PFSK-1 (cell line): ENCODE measurements at regions not wholly inside any gene's neighbourhood (a gene's known extent, or its start where the extent isn't known, plus 50 kb on each side); places are given as distances from the start of the nearest gene placed in this dataset.

Experiments used
- FOXP2 ChIP-seq: optimal IDR thresholded peaks from 2 replicates; pipeline ENCODE3; 2011; ENCODE audit warnings: borderline replicate concordance, control low read depth, inconsistent platforms; ENCODE audit not compliant: insufficient read depth; ENCODE audit errors: extremely low read length, extremely low read depth
- POLR2AphosphoS5 ChIP-seq: IDR thresholded peaks from 2 replicates; pipeline ENCODE4 v1.6.1; 2012; ENCODE audit warnings: low read depth, mild to moderate bottlenecking, control low read depth, low read length, moderate library complexity
- REST ChIP-seq, 2 experiments: IDR thresholded peaks; 2 replicates each; pipeline versions ENCODE4 v1.6.1 to v1.8.0; 2011 to 2012; ENCODE audit warnings: low read depth in 2 of 2, low read length in 2 of 2, control low read depth in 1 of 2, inconsistent platforms in 1 of 2, mild to moderate bottlenecking in 1 of 2, moderate library complexity in 1 of 2; ENCODE audit not compliant: insufficient read depth in 1 of 2
- SIN3A ChIP-seq: IDR thresholded peaks from 2 replicates; pipeline ENCODE4 v1.6.1; 2012; ENCODE audit warnings: mild to moderate bottlenecking, low read length, moderate library complexity, borderline replicate concordance; ENCODE audit not compliant: insufficient read depth
- TAF1 ChIP-seq: IDR thresholded peaks from 2 replicates; pipeline ENCODE4 v1.6.1; 2012; ENCODE audit warnings: low read length, control low read depth, borderline replicate concordance; ENCODE audit not compliant: insufficient read depth

- TF ChIP-seq TAF1 = no peak
- TF ChIP-seq SIN3A = no peak
- no peak for TF ChIP-seq POLR2AphosphoS5
- no peak for TF ChIP-seq FOXP2
- no peak for TF ChIP-seq REST (IDR thresholded peaks at IDR 0.05; ENCODE audit: insufficient read depth in 1 of 2, low read depth in 2 of 2, low read length in 2 of 2)
Observed at GRCh38 chr22:49382451-49382735, 445.3 kb downstream of the BRD1 start.

- TF ChIP-seq POLR2AphosphoS5 (no peak), FOXP2 (no peak), REST (IDR thresholded peaks at IDR 0.05; ENCODE audit: insufficient read depth in 1 of 2, low read depth in 2 of 2, low read length in 2 of 2) (no peak), TAF1 (no peak), SIN3A (no peak)
Observed at GRCh38 chr22:49381595-49382450, 445.9 kb downstream of the BRD1 start.

GRCh38 chr22:49380828-49381114 lies 446.9 kb downstream of the BRD1 start:
- TF ChIP-seq POLR2AphosphoS5 (no peak), SIN3A (no peak), REST (IDR thresholded peaks at IDR 0.05; ENCODE audit: insufficient read depth in 1 of 2, low read depth in 2 of 2, low read length in 2 of 2) (no peak), FOXP2 (no peak), TAF1 (no peak)

DNA sequence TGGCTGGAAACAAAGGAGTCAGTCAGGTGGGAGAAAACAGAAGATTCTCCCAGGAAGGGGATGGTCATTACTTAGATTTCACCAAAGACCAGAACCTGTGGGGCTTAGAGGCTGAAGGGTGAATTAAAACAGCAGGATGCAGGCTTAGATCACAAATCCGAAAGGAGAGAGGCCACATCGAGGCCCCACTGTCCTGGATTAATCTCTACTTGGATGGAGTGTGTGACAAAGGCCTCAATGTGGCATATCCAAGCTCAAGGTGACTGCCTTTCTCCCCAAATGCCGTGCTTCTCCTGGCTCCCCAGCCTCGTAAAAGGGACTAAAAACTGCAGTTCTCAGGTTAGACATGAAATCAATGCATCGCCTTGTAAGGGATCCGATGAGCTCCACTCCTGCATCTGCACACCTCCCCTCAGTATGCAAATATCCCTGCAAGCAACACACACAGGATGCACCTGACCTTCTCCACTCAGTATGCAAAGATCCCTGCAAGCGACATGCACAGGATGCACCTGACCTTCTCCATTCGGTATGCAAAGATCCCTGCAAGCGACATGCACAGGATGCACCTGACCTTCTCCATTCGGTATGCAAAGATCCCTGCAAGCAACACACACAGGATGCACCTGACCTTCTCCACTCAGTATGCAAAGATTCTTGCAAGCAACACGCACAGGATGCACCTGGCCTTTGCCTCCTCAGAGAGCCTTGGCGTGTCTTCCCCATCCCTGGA lies 447.4 kb downstream of the BRD1 start:
- TF ChIP-seq POLR2AphosphoS5 (no peak), FOXP2 (no peak), TAF1 (no peak), REST (IDR thresholded peaks at IDR 0.05; ENCODE audit: insufficient read depth in 1 of 2, low read depth in 2 of 2, low read length in 2 of 2) (no peak), SIN3A (no peak)
